Stomach smooth muscle (tissue), 2 donors: ENCODE measurements at regions not wholly inside any gene's neighbourhood (a gene's known extent, or its start where the extent isn't known, plus 50 kb on each side); places are given as distances from the start of the nearest gene placed in this dataset.

Experiments
- H3K27ac ChIP-seq: one replicate; pipeline ENCODE4 v1.7.0; 2013; ENCODE audit warnings: mild to moderate bottlenecking, low read length, inconsistent platforms
- H3K27me3 ChIP-seq, 2 donors: one replicate each; pipeline ENCODE4 v1.7.0; 2013; ENCODE audit warnings: low read length in 2 of 2; ENCODE audit not compliant: insufficient read depth in 2 of 2, control insufficient read depth in 1 of 2
- H3K36me3 ChIP-seq, 2 donors: one replicate each; pipeline ENCODE4 v1.7.0; 2013; ENCODE audit warnings: low read length in 2 of 2; ENCODE audit not compliant: control insufficient read depth in 2 of 2, insufficient read depth in 2 of 2
- H3K4me1 ChIP-seq: one replicate; pipeline ENCODE4 v1.7.0; 2013; ENCODE audit warnings: low read length; ENCODE audit not compliant: control insufficient read depth, insufficient read depth
- H3K4me3 ChIP-seq, 2 donors: one replicate each; pipeline ENCODE4 v1.7.0; 2013; ENCODE audit warnings: low read length in 2 of 2
- H3K9ac ChIP-seq, 2 donors: one replicate each; pipeline ENCODE4 v1.7.0; 2013; ENCODE audit warnings: low read length in 2 of 2, mild to moderate bottlenecking in 1 of 2
- H3K9me3 ChIP-seq, 2 donors: one replicate each; pipeline ENCODE4 v1.7.0; 2013; ENCODE audit warnings: low read length in 2 of 2; ENCODE audit not compliant: control insufficient read depth in 2 of 2
- donor health status: healthy.
- donor health status: Pancreatic carcinoma.

DNA sequence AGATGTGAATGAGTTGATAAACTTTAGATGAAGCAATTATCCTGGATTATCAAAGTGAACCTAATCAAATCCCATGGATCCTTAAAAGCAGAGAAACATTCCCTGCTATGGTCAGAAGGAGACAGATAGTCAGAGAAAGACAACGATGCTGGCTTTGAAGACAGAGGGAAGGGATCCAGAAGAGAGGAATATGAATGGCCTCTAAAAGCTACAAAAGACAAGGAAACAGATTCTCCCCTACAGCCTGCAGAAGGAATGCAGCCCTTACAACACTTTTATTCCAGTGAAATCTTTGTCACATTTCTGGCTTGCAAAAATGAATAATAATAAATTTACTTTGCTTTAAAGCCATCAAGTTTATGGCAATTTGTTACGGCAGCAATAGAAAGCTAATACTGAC lies 1164.2 kb downstream of the PCDH17 start:
- no peaks in the 10 kb centered on the region for H3K4me1 ChIP-seq
- no peak overlapping the region for H3K27ac ChIP-seq
- no peaks in the 10 kb centered on the region for H3K36me3 ChIP-seq
- no peak overlapping the region for H3K9ac ChIP-seq
- no peaks in the 10 kb centered on the region for H3K27me3 ChIP-seq
- H3K9me3 ChIP-seq: no peaks in the 10 kb centered on the region
- no peak overlapping the region for H3K4me3 ChIP-seq

DNA sequence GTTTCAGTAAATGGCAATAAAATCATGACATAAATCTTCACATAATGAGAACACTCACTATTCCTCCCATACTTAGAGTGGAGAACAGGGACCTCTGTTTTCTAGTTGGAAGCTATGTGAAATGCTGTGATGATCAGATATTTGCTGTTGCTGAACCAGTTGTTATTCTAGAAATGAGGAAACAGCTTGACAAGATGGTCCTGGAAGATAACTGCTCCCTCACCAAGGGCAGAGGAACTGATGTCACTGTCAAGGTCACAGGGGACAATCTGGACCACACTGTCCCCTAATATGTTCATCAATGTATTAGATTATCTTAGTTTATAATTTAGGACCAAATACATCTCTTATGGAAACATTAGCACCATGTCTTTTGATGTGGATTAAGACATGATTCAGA lies 1173.3 kb downstream of the PCDH17 start:
- H3K4me3 ChIP-seq: no peak overlapping the region
- H3K27me3 ChIP-seq: no peaks in the 10 kb centered on the region
- no peak overlapping the region for H3K27ac ChIP-seq
- H3K9me3 ChIP-seq: no peaks in the 10 kb centered on the region
- no peaks in the 10 kb centered on the region for H3K36me3 ChIP-seq
- H3K4me1 ChIP-seq: no peaks in the 10 kb centered on the region
- no peak overlapping the region for H3K9ac ChIP-seq

DNA sequence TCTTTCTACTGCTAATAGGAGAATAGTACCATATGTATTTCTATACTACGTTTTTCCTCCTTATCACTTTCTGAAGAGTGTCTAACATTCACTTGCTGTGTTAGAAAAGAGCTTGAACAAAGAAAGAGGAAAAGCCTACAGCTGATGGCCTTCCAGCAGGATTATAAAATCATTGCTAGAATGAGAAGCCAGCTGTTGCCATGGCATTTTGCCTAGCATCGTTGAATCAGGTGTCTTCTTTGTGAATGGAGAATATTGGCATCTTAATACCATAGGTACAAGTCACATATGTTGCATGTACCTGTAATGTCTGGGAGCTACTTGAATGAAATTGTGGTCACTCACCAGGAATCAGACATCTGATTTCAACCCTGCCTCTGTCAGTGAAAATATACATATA lies 1174.9 kb downstream of the PCDH17 start:
- Histone ChIP-seq H3K27ac (no peak overlapping the region), H3K9me3 (no peaks in the 10 kb centered on the region), H3K4me3 (no peak overlapping the region), H3K27me3 (no peaks in the 10 kb centered on the region), H3K9ac (no peak overlapping the region), H3K4me1 (no peaks in the 10 kb centered on the region), H3K36me3 (no peaks in the 10 kb centered on the region)

DNA sequence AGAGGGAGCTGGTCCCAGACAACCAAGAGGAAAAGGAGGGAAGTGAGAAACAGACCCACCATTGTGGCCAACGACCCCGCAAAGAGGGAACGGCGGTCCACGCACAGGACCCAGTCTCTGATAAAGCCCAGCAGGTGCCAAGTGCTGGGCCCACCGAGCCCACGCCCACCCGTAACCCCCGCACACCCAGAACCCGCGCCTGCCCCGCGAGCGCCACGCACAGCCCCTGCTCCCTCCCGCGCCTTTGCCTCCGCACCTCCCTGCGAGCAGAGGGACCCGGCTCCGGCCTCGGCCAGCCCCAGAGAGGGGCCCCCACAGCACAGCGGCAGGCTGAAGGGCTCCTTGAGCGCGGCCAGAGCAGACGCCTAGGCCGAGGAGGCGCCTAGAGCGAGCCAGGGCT lies 1192.2 kb downstream of the PCDH17 start:
- H3K4me3 ChIP-seq: no peak overlapping the region
- no peaks in the 10 kb centered on the region for H3K9me3 ChIP-seq
- no peaks in the 10 kb centered on the region for H3K36me3 ChIP-seq
- no peak overlapping the region for H3K9ac ChIP-seq
- no peaks in the 10 kb centered on the region for H3K4me1 ChIP-seq
- H3K27me3 ChIP-seq: no peaks in the 10 kb centered on the region
- H3K27ac ChIP-seq: no peak overlapping the region

DNA sequence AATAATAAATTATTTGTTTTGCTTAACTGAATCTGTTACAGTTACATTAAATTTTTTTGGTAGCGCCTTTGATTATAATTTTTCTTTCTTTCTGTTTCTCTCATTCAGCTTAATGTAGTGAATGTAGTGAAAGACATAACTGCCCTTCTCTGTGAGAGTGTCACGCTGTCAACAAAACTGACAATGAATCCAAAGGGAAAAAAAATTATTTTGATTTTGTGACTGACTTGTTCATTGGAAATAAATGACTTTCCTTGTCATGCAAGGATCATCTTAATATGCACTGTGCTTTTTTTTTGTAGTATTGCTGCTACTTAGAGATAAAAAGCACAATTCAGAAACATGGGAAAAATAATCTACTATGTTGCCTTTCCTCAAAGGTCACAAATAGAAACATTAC lies 1196.4 kb downstream of the PCDH17 start:
- no peak overlapping the region for H3K27ac ChIP-seq
- H3K9ac ChIP-seq: no peak overlapping the region
- no peaks in the 10 kb centered on the region for H3K27me3 ChIP-seq
- H3K4me1 ChIP-seq: no peaks in the 10 kb centered on the region
- no peaks in the 10 kb centered on the region for H3K36me3 ChIP-seq
- H3K4me3 ChIP-seq: no peak overlapping the region
- H3K9me3 ChIP-seq: no peaks in the 10 kb centered on the region

DNA sequence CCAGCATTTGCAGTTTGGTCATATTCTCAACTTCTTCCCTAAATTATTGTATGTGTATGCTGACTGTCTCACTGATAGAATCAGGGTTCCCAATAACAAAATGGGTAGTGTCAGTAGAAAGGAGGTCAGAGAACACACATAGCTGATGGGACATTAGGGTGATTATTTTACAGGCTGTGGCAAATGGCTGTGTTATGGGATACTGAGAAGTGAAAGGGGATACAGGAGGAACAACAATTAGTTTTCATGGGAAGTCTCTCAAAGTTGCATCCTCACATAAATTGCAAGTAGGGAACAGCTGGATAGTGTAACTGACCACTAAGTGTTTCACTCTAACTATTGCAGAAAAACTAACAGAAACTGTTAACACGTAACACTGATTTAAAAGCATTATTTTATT lies 1199.3 kb downstream of the PCDH17 start:
- H3K4me3 ChIP-seq: no peak overlapping the region
- H3K9ac ChIP-seq: no peak overlapping the region
- no peak overlapping the region for H3K27ac ChIP-seq
- H3K27me3 ChIP-seq: no peaks in the 10 kb centered on the region
- H3K9me3 ChIP-seq: no peaks in the 10 kb centered on the region
- no peaks in the 10 kb centered on the region for H3K36me3 ChIP-seq
- H3K4me1 ChIP-seq: no peaks in the 10 kb centered on the region

DNA sequence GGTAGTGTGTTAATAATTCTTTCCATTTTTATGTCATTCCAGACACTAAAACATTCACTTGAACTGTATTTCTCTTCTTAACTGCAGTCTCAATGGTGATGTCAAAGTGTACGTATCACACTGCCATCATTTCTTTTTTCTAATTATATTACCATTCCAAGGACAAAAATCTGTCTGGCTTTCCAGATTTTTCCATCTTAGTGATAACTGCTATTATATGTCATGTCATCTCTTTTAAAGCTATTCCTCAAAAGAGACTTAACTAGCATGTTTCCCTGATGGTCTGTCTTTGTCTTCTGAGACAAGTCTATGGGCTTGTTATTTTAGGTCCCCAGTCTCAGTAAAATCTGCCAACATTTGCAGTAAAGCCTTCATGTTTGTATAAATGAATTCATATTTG lies 1207.1 kb downstream of the PCDH17 start:
- Histone ChIP-seq H3K4me1 (no peaks in the 10 kb centered on the region), H3K27ac (no peak overlapping the region), H3K9me3 (peaks cover 0 to 2% of the 10 kb centered on the region in 2 donors), H3K4me3 (no peak overlapping the region), H3K9ac (no peak overlapping the region), H3K36me3 (no peaks in the 10 kb centered on the region), H3K27me3 (no peaks in the 10 kb centered on the region)

DNA sequence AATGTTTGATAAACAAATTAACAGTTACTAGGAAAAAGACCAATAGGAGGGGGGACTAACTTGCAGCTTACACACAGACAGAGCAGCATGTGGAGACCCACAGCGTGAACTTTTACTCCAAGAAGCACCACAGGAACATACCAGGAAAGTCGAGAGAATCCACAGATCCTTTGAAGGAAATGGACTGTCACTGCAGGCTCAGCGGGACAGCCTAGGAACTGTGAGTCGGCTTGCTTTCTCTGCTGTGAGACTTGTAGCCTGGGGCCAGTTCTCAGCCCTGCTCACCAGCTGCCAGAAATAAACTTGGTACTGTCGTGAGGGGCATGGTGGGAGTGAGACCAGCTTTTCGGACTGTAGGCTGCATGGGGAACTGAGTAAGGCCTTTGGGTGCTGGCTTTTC lies 1211.5 kb downstream of the PCDH17 start:
- H3K4me1 ChIP-seq: no peaks in the 10 kb centered on the region
- H3K36me3 ChIP-seq: no peaks in the 10 kb centered on the region
- no peaks in the 10 kb centered on the region for H3K27me3 ChIP-seq
- no peak overlapping the region for H3K27ac ChIP-seq
- H3K4me3 ChIP-seq: no peak overlapping the region
- peaks cover 1 to 4% of the 10 kb centered on the region in 2 donors for H3K9me3 ChIP-seq
- no peak overlapping the region for H3K9ac ChIP-seq

DNA sequence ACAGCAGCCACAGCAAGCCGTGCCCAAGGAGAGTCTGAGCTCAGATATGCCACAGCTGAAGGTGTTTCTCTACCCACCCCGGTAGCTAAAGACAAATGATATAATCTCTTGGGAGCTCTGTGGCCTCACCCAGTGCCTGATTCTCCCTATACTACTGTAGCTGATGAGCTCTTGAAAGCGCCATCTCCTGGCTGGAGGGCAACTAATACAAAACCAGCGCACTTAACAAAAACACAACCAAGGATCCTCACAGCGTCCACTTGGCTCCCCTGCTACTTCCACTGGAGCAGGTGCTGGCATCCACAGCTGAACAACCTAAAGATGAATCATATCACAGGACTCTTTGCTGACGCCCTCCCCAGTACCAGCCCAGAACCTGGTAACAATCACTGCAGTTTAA lies 1212.0 kb downstream of the PCDH17 start:
- no peaks in the 10 kb centered on the region for H3K27me3 ChIP-seq
- H3K4me3 ChIP-seq: no peak overlapping the region

DNA sequence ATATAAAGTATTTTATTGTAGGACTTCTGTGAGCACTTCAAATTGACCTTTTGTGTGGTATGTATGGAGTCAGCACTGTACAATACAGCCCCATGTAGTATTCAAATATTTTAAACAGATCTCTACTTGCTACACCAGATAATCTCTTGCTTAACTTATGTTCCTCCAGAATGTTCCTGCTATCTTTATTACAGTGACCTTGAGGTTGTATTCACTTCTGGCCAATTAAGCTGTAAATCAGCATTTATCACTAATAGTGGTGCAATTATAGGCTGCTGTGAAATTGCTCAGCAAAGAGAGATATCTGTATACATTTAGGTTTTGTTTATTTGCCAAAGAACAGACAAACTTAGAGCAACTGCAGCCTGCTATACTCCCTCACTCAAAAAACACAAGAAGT lies 1218.6 kb downstream of the PCDH17 start:
- Histone ChIP-seq H3K9me3 (peaks cover 0 to 2% of the 10 kb centered on the region in 2 donors), H3K9ac (no peak overlapping the region), H3K27ac (no peak overlapping the region), H3K27me3 (no peaks in the 10 kb centered on the region), H3K4me3 (no peak overlapping the region), H3K36me3 (no peaks in the 10 kb centered on the region), H3K4me1 (no peaks in the 10 kb centered on the region)

More for the DNA sequence above, 1212.0 kb downstream of the PCDH17 start:
- H3K9me3 ChIP-seq: peaks cover 1 to 5% of the 10 kb centered on the region in 2 donors
- no peaks in the 10 kb centered on the region for H3K36me3 ChIP-seq
- H3K27ac ChIP-seq: no peak overlapping the region
- no peak overlapping the region for H3K9ac ChIP-seq
- H3K4me1 ChIP-seq: no peaks in the 10 kb centered on the region

DNA sequence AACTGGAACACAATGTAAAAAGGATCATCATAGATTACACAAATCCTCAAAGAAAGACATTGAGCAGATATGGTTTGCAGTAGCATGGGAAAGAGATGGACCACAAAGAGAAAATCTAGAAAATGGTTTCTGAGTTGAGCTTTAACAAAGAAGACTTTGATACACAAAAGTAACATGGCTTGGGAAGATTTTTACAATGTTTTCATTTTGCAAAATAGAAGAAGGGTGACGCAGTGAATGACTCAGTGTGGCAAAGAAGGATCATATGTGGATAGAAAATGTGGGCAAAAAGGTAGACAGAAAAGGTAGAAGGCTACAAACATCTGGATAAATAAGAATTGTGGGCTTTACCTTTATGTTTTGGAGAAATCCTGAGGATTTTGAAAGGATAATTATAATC lies 1220.5 kb downstream of the PCDH17 start:
- Histone ChIP-seq H3K4me3 (no peak overlapping the region), H3K36me3 (no peaks in the 10 kb centered on the region), H3K9ac (no peak overlapping the region), H3K27me3 (no peaks in the 10 kb centered on the region), H3K27ac (no peak overlapping the region), H3K9me3 (peaks cover 0 to 2% of the 10 kb centered on the region in 2 donors), H3K4me1 (no peaks in the 10 kb centered on the region)

DNA sequence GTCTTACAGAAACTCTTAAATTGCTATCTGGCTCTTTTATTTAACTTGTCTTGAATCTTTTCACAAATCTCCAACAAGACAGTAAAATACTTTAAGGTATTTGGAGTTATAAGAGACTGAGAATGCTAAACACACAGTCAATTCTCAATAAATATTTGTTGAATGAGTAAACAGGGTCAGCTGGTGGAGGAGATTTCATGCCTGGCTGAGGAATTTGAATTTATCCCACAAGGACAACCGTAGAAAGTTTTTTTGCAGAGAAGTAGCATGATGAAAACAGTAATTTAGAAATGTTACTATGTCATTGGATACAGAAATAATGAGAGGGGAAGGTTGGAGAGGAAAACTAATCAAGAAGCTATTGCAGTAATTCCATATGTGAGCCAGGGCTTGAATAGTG lies 1223.7 kb downstream of the PCDH17 start:
- Histone ChIP-seq H3K27me3 (no peaks in the 10 kb centered on the region), H3K4me1 (no peaks in the 10 kb centered on the region), H3K9me3 (no peaks in the 10 kb centered on the region), H3K36me3 (no peaks in the 10 kb centered on the region), H3K9ac (no peak overlapping the region), H3K27ac (no peak overlapping the region), H3K4me3 (no peak overlapping the region)
